GM12878 (cell line): ENCODE measurements at regions not wholly inside any gene's neighbourhood (a gene's known extent, or its start where the extent isn't known, plus 50 kb on each side); places are given as distances from the start of the nearest gene placed in this dataset.

Experiments
- ATAC-seq: fragments of 200-7000 bp; cut with Tn5 transposase; 3 replicates; pipeline ENCODE4 v1.9.1; 2020; ENCODE audit warnings: mild to moderate bottlenecking, moderate library complexity
- BruUV-seq: library from RNA; stranded (reverse); fragments of 400-500 nt; replicated peaks from 2 replicates; lab custom pipeline; 2021; lab: Mats Ljungman, UMichigan
- CTCF ChIA-PET: fragments of 300-600 bp; sonication (Branson Sonifier 250); formaldehyde crosslinking; extraction: SDS; loops from one replicate; lab custom pipeline; 2021; ENCODE audit warnings: inconsistent platforms; lab: Yijun Ruan, JAX
- POLR2A ChIA-PET: fragments of 350-600 bp; formaldehyde crosslinking; extraction: SDS; loops from one replicate; lab custom pipeline; 2021; ENCODE audit warnings: inconsistent platforms; lab: Charles Lee
- RAD21 ChIA-PET: fragments of 300-600 bp; sonication (Branson Sonifier 250); formaldehyde crosslinking; loops from one replicate; lab custom pipeline; 2023; ENCODE audit warnings: antibody characterized with exemption; ENCODE audit not compliant: unreplicated experiment; lab: Charles Lee
- SMC1A ChIA-PET: fragments of 300-600 bp; sonication (Branson Sonifier 250); formaldehyde crosslinking; loops from one replicate; lab custom pipeline; 2023; ENCODE audit not compliant: unreplicated experiment, uncharacterized antibody; lab: Charles Lee
- DNase-seq: peaks from one replicate; pipeline ENCODE4 v3.0.0-alpha.2; 2011; ENCODE audit warnings: low read depth, low spot score
- FAIRE-seq: peaks from 3 replicates; lab custom pipeline; 2011; peaks lifted over from hg19 to GRCh38; lab: Jason Lieb, UNC
- H2AFZ ChIP-seq: 2 replicates; pipeline ENCODE4 v1.6.0; 2011; ENCODE audit warnings: low read depth, low read length, control low read depth; ENCODE audit not compliant: control insufficient read depth
- H3K27ac ChIP-seq: 2 replicates; pipeline ENCODE4 v1.5.1; 2011; ENCODE audit warnings: control low read depth; ENCODE audit not compliant: control insufficient read depth, insufficient read depth
- H3K27me3 ChIP-seq, 2 experiments: replicated peaks in 1 of 2; 2 replicates each; pipeline versions ENCODE4 v1.6.0 to v1.6.1; 2011; ENCODE audit warnings: low read length in 1 of 2; ENCODE audit not compliant: control insufficient read depth in 2 of 2, insufficient read depth in 2 of 2
- H3K36me3 ChIP-seq, 2 experiments: 2 replicates each; pipeline ENCODE4 v1.5.1; 2011; ENCODE audit warnings: low read length in 1 of 2; ENCODE audit not compliant: control insufficient read depth in 2 of 2, insufficient read depth in 2 of 2
- H3K4me1 ChIP-seq: 2 replicates; pipeline ENCODE4 v1.6.1; 2011; ENCODE audit warnings: mild to moderate bottlenecking, low read length, moderate library complexity, mixed read lengths; ENCODE audit not compliant: control insufficient read depth, insufficient read depth
- H3K4me2 ChIP-seq: 2 replicates; pipeline ENCODE4 v1.6.0; 2011; ENCODE audit warnings: control low read depth; ENCODE audit not compliant: control insufficient read depth, insufficient read depth
- H3K4me3 ChIP-seq: fragments of 200-600 bp; sonication (generic); 2 replicates; pipeline ENCODE4 v1.5.1; 2016
- H3K79me2 ChIP-seq: 2 replicates; pipeline ENCODE4 v1.6.0; 2011; ENCODE audit warnings: low read length; ENCODE audit not compliant: control insufficient read depth, insufficient read depth
- H3K9ac ChIP-seq: 2 replicates; pipeline ENCODE4 v1.8.0; 2011; ENCODE audit warnings: low read length, control low read depth, mixed read lengths; ENCODE audit not compliant: control insufficient read depth, insufficient read depth
- H3K9me3 ChIP-seq: replicated peaks from 3 replicates; pipeline ENCODE4 v1.5.1; 2011; ENCODE audit warnings: mild to moderate bottlenecking, low read length; ENCODE audit not compliant: control insufficient read depth, insufficient read depth
- H4K20me1 ChIP-seq: 2 replicates; pipeline ENCODE4 v1.6.0; 2011; ENCODE audit not compliant: control insufficient read depth, insufficient read depth
- BMI1 ChIP-seq: fragments of 450-650 bp; IDR thresholded peaks from 2 replicates; pipeline ENCODE4 v1.6.1; 2016; ENCODE audit warnings: mild to moderate bottlenecking, moderate library complexity, borderline replicate concordance
- BRCA1 ChIP-seq: IDR thresholded peaks from 2 replicates; pipeline ENCODE4 v1.6.1; 2011; ENCODE audit warnings: low read depth, low read length, improper control_type of control experiment
- DPF2 ChIP-seq: fragments of 450-650 bp; IDR thresholded peaks from 2 replicates; pipeline ENCODE4 v1.6.1; 2017; ENCODE audit warnings: mild to moderate bottlenecking
- JUNB ChIP-seq: IDR thresholded peaks from 2 replicates; pipeline ENCODE4 v1.6.1; 2016; ENCODE audit warnings: antibody characterized with exemption, mild to moderate bottlenecking
- MEF2A ChIP-seq: IDR thresholded peaks from 2 replicates; pipeline ENCODE4 v1.6.1; 2011; ENCODE audit warnings: low read depth, mild to moderate bottlenecking, low read length, moderate library complexity; ENCODE audit not compliant: insufficient read depth
- PAX5 ChIP-seq: IDR thresholded peaks from 2 replicates; pipeline ENCODE4 v1.6.1; 2011; ENCODE audit warnings: low read depth, low read length, borderline replicate concordance
- PAX8 ChIP-seq: fragments of 450-650 bp; IDR thresholded peaks from 2 replicates; pipeline ENCODE4 v1.6.1; 2017; ENCODE audit warnings: mild to moderate bottlenecking, moderate library complexity
- POLR2A ChIP-seq: IDR thresholded peaks from 2 replicates; pipeline ENCODE4 v1.6.1; 2011; ENCODE audit warnings: low read depth, mild to moderate bottlenecking, low read length
- RBBP5 ChIP-seq: fragments of 200-600 bp; sonication (generic); conservative IDR thresholded peaks from 2 replicates; pipeline ENCODE4 v1.6.1; 2016
- SMC3 ChIP-seq: IDR thresholded peaks from 2 replicates; pipeline ENCODE4 v1.6.1; 2011; ENCODE audit warnings: low read length, improper control_type of control experiment, borderline replicate concordance
- SP1 ChIP-seq: IDR thresholded peaks from one replicate; pipeline ENCODE4 v1.6.1; 2011; ENCODE audit warnings: low read depth, low read length
- STAT3 ChIP-seq: IDR thresholded peaks from 2 replicates; pipeline ENCODE4 v1.6.1; 2011; ENCODE audit warnings: low read depth, low read length, improper control_type of control experiment
- WGBS: methylation state at CpG from one replicate; pipeline ENCODE4 v1.1.6; 2016; ENCODE audit warnings: low lambda C conversion rate; ENCODE audit not compliant: insufficient replicate concordance, insufficient coverage; ENCODE audit errors: missing lambda C conversion rate; 5-methylcytosine and 5-hydroxymethylcytosine counted together
- in situ Hi-C: fragments of 300-500 bp; cut with MboI; formaldehyde crosslinking; loops from 9 replicates; pipeline ENCODE4 v1.14.3; 2018; ENCODE audit warnings: mixed read lengths
- intact Hi-C: fragments of 100-400 bp; cut with micrococcal nuclease; formaldehyde crosslinking; loops from one replicate; pipeline ENCODE4 v1.14.2; 2022; ENCODE audit not compliant: unreplicated experiment
- TF ChIP-seq, protein P1 (sequence below): IDR thresholded peaks from 2 replicates; pipeline ENCODE4 v1.6.1; 2011; ENCODE audit warnings: mild to moderate bottlenecking, low read depth, low read length, moderate library complexity; ENCODE audit not compliant: insufficient replicate concordance
- TF ChIP-seq, protein P2 (sequence below): IDR thresholded peaks from 2 replicates; pipeline ENCODE4 v1.6.1; 2012; ENCODE audit warnings: mild to moderate bottlenecking, low read depth, low read length

DNA sequence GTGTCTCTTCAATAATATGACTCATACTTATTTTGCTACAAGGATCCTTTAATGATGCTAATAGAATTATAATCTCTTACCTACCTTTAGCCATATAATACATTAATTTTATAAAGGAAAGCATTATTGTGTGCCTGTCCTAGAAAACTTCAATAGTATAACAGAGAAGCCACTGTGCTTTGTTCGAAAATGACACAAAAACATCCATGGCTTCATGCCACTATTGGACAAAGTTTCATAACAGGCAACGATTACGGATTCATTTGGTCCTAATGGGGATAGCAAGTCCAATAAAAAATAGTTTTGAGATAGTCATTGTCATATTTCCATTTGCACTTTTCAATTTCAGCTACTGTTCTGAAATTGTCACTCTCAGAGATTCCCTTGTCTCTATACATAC, 52.5 kb upstream of the CCDC150 start (continued):
- TF ChIP-seq SP1, result no peak
- no peak for TF ChIP-seq PAX5
- TF ChIP-seq STAT3, result no peak
- no peak for TF ChIP-seq JUNB
- TF ChIP-seq RBBP5, result no peak
- no peak for TF ChIP-seq PAX8

DNA sequence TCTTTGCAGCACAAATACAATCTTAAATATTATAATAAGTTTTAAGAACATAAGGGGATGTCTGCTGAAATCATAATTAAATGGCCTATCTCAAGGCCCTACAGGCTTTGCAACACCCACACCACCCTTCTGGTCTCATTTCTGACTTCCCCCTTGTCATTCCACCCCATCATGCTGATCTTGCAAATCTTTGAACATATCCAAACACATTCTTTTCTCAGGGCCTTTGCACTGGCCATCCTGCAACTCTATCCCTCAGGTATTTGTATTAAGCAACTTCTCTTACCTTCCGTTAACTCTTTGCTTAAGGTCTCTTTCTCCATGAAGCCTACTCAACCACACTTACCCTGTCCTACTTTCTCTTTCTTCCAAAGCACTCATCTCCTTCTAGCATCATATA, 51.8 kb upstream of the CCDC150 start:
- ATAC-seq (no peak), FAIRE-seq (no peak)
- ChIA-PET POLR2A (no interaction called here), CTCF (no interaction called here)
- H3K27me3 ChIP-seq, result peaks cover 1 to 10% of the 10 kb centered on the region in 2 experiments; a peak in 3 of 4 replicates
- no peak overlapping the region for H3K9ac ChIP-seq
- no TSS peak for BruUV-seq
- intact Hi-C loops, result no loop called here
- no peaks in the 10 kb centered on the region for H4K20me1 ChIP-seq
- TF ChIP-seq SMC3, result no peak
- TF ChIP-seq, protein P1, sequence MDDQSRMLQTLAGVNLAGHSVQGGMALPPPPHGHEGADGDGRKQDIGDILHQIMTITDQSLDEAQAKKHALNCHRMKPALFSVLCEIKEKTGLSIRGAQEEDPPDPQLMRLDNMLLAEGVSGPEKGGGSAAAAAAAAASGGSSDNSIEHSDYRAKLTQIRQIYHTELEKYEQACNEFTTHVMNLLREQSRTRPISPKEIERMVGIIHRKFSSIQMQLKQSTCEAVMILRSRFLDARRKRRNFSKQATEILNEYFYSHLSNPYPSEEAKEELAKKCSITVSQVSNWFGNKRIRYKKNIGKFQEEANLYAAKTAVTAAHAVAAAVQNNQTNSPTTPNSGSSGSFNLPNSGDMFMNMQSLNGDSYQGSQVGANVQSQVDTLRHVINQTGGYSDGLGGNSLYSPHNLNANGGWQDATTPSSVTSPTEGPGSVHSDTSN, result no peak
- TF ChIP-seq, protein P2, sequence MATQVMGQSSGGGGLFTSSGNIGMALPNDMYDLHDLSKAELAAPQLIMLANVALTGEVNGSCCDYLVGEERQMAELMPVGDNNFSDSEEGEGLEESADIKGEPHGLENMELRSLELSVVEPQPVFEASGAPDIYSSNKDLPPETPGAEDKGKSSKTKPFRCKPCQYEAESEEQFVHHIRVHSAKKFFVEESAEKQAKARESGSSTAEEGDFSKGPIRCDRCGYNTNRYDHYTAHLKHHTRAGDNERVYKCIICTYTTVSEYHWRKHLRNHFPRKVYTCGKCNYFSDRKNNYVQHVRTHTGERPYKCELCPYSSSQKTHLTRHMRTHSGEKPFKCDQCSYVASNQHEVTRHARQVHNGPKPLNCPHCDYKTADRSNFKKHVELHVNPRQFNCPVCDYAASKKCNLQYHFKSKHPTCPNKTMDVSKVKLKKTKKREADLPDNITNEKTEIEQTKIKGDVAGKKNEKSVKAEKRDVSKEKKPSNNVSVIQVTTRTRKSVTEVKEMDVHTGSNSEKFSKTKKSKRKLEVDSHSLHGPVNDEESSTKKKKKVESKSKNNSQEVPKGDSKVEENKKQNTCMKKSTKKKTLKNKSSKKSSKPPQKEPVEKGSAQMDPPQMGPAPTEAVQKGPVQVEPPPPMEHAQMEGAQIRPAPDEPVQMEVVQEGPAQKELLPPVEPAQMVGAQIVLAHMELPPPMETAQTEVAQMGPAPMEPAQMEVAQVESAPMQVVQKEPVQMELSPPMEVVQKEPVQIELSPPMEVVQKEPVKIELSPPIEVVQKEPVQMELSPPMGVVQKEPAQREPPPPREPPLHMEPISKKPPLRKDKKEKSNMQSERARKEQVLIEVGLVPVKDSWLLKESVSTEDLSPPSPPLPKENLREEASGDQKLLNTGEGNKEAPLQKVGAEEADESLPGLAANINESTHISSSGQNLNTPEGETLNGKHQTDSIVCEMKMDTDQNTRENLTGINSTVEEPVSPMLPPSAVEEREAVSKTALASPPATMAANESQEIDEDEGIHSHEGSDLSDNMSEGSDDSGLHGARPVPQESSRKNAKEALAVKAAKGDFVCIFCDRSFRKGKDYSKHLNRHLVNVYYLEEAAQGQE, result no peak
- no peak for TF ChIP-seq MEF2A
- no peak for TF ChIP-seq POLR2A
- no peak for TF ChIP-seq BMI1
- no peak for TF ChIP-seq BRCA1
- no peak for TF ChIP-seq DPF2
- TF ChIP-seq, all 136 proteins: peak for 0
- SMC1A ChIA-PET, result no interaction called here
- 0% methylated on average over 1 of the region's 1 CpG for WGBS
- RAD21 ChIA-PET, result no interaction called here
- Histone ChIP-seq H3K4me2 (no peak overlapping the region), H3K27ac (no peak overlapping the region), H2AFZ (no peak overlapping the region), H3K9me3 (no peaks in the 10 kb centered on the region), H3K36me3 (no peaks in the 10 kb centered on the region), H3K4me1 (no peaks in the 10 kb centered on the region), H3K79me2 (no peaks in the 10 kb centered on the region), H3K4me3 (no peak overlapping the region)
- in situ Hi-C loops, result no loop called here
- DNase-seq, result no peak
